Endothelial cell of umbilical vein (primary cell): ENCODE measurements at regions not wholly inside any gene's neighbourhood (a gene's known extent, or its start where the extent isn't known, plus 50 kb on each side); places are given as distances from the start of the nearest gene placed in this dataset.

Source experiments
- BruUV-seq: library from RNA; stranded (reverse); fragments of 400-500 nt; replicated peaks from 2 replicates; lab custom pipeline; 2021; lab: Mats Ljungman, UMichigan
- CTCF ChIA-PET: fragments of 300-600, 350-600 bp; sonication (Branson Sonifier 250); formaldehyde crosslinking; loops from one replicate; lab custom pipeline; 2021; ENCODE audit warnings: antibody characterized with exemption, inconsistent platforms; lab: Charles Lee
- POLR2A ChIA-PET: fragments of 300-600, 350-600 bp; sonication (Branson Sonifier 250); formaldehyde crosslinking; loops from one replicate; lab custom pipeline; 2021; ENCODE audit warnings: antibody characterized with exemption, inconsistent platforms; lab: Charles Lee
- DNase-seq: peaks from one replicate; pipeline ENCODE4 v3.0.0-alpha.2; 2011; ENCODE audit warnings: low read depth, low spot score
- FAIRE-seq: peaks from 2 replicates; lab custom pipeline; 2011; peaks lifted over from hg19 to GRCh38; lab: Jason Lieb, UNC
- H2AFZ ChIP-seq: 2 replicates; pipeline ENCODE4 v1.6.0; 2012; ENCODE audit warnings: low read depth, low read length, control low read depth, inconsistent platforms
- H3K27ac ChIP-seq: 2 replicates; pipeline ENCODE4 v1.5.1; 2011; ENCODE audit warnings: low read depth, mild to moderate bottlenecking, control low read depth, low read length, moderate library complexity; ENCODE audit not compliant: insufficient read depth
- H3K27me3 ChIP-seq, 2 experiments: 2 replicates each; pipeline versions ENCODE4 v1.6.0 to v1.6.1; 2011; ENCODE audit warnings: low read length in 2 of 2, mixed read lengths in 1 of 2; ENCODE audit not compliant: control insufficient read depth in 2 of 2, insufficient read depth in 2 of 2
- H3K36me3 ChIP-seq, 2 experiments: 2 replicates in 1 of 2; 3 replicates in 1 of 2; pipeline ENCODE4 v1.5.1; 2011; ENCODE audit warnings: low read length in 2 of 2, mild to moderate bottlenecking in 1 of 2, moderate library complexity in 1 of 2; ENCODE audit not compliant: control insufficient read depth in 2 of 2, insufficient read depth in 2 of 2; ENCODE audit errors: extremely low read depth in 1 of 2
- H3K4me1 ChIP-seq: 3 replicates; pipeline ENCODE4 v1.5.1; 2011; ENCODE audit warnings: mild to moderate bottlenecking, low read length; ENCODE audit not compliant: control insufficient read depth, insufficient read depth; ENCODE audit errors: extremely low read depth
- H3K4me2 ChIP-seq: 2 replicates; pipeline ENCODE4 v1.6.1; 2011; ENCODE audit warnings: low read length, control low read depth, mixed read lengths; ENCODE audit not compliant: insufficient read depth
- H3K4me3 ChIP-seq, 3 experiments: fragments of 200-600 bp in 1 of 3; sonication (generic), shearing (Covaris generic) in 1 of 3; replicated peaks in 1 of 3; 2 replicates each; pipeline ENCODE4 v1.5.1; 2011 to 2016; ENCODE audit warnings: control low read depth in 3 of 3, low read length in 3 of 3, mild to moderate bottlenecking in 2 of 3, inconsistent platforms in 1 of 3, low read depth in 1 of 3, moderate library complexity in 1 of 3; ENCODE audit not compliant: insufficient read depth in 1 of 3
- H3K79me2 ChIP-seq: 2 replicates; pipeline ENCODE4 v1.6.0; 2012; ENCODE audit warnings: low read length, inconsistent platforms; ENCODE audit not compliant: control insufficient read depth, insufficient read depth
- H3K9ac ChIP-seq: replicated peaks from 2 replicates; pipeline ENCODE3; 2011; ENCODE audit warnings: low read length, control low read depth; ENCODE audit not compliant: insufficient read depth; ENCODE audit errors: extremely low read depth
- H3K9me1 ChIP-seq: replicated peaks from 3 replicates; pipeline ENCODE4 v1.6.0; 2011; ENCODE audit warnings: mild to moderate bottlenecking, low read length; ENCODE audit not compliant: control insufficient read depth, insufficient read depth; ENCODE audit errors: extremely low read depth
- H3K9me3 ChIP-seq: replicated peaks from 2 replicates; pipeline ENCODE4 v1.5.1; 2012; ENCODE audit warnings: low read length, inconsistent platforms; ENCODE audit not compliant: control insufficient read depth, insufficient read depth
- H4K20me1 ChIP-seq: replicated peaks from 2 replicates; pipeline ENCODE3; 2011; ENCODE audit warnings: mild to moderate bottlenecking, low read length; ENCODE audit not compliant: control insufficient read depth, insufficient read depth; ENCODE audit errors: extremely low read depth
- EZH2 ChIP-seq: IDR thresholded peaks from 2 replicates; pipeline ENCODE4 v1.6.1; 2012; ENCODE audit warnings: borderline replicate concordance, low read depth, mild to moderate bottlenecking, moderate library complexity, low read length, inconsistent platforms; ENCODE audit not compliant: severe bottlenecking
- FOS ChIP-seq: IDR thresholded peaks from 2 replicates; pipeline ENCODE4 v1.6.1; 2011; ENCODE audit warnings: mild to moderate bottlenecking, low read length, moderate library complexity, borderline replicate concordance; ENCODE audit not compliant: insufficient read depth
- JUN ChIP-seq: IDR thresholded peaks from 2 replicates; pipeline ENCODE4 v1.6.1; 2011; ENCODE audit warnings: borderline replicate concordance, low read depth; ENCODE audit not compliant: insufficient read length, insufficient read depth
- MYC ChIP-seq: IDR thresholded peaks from one replicate; pipeline ENCODE4 v1.6.1; 2011; ENCODE audit warnings: mild to moderate bottlenecking, low read depth, low read length
- POLR2A ChIP-seq: IDR thresholded peaks from 2 replicates; pipeline ENCODE4 v1.6.1; 2012; ENCODE audit warnings: low read depth, mild to moderate bottlenecking, control low read depth, low read length
- POLR2AphosphoS5 ChIP-seq: IDR thresholded peaks from 2 replicates; pipeline ENCODE4 v1.6.1; 2012; ENCODE audit warnings: low read depth, mild to moderate bottlenecking, control low read depth, low read length, moderate library complexity; ENCODE audit not compliant: insufficient read depth
- dilution Hi-C: fragments of 300-500 bp; cut with MboI; formaldehyde crosslinking; loops from one replicate; pipeline ENCODE4 v1.15.0; 2019; ENCODE audit warnings: low sequenced_read_pairs; ENCODE audit not compliant: extremely low pct_ligation_motif_present
- intact Hi-C: fragments of 100-400 bp; cut with micrococcal nuclease; formaldehyde crosslinking; loops from one replicate; pipeline ENCODE4 v1.10.0; 2022
- TF ChIP-seq, protein P1 (sequence below): IDR thresholded peaks from 2 replicates; pipeline ENCODE4 v1.6.1; 2011; ENCODE audit not compliant: insufficient read depth, insufficient read length

- no peaks in the 10 kb centered on the region for H3K27me3 ChIP-seq
- H3K9me1 ChIP-seq, result no peaks in the 10 kb centered on the region
- H4K20me1 ChIP-seq, result no peaks in the 10 kb centered on the region
- H2AFZ ChIP-seq, result no peak overlapping the region
- no peak overlapping the region for H3K4me2 ChIP-seq
- no peak overlapping the region for H3K27ac ChIP-seq
- intact Hi-C loops, result no loop called here
- peaks cover 2% of the 10 kb centered on the region for H3K4me1 ChIP-seq
- FAIRE-seq (no peak), DNase-seq (no peak)
- H3K9ac ChIP-seq, result no peak overlapping the region
- H3K36me3 ChIP-seq, result no peaks in the 10 kb centered on the region
- ChIA-PET POLR2A (no interaction called here), CTCF (interaction anchor here (1.0 kb wide), 1 partner anchor 140 kb away, joined by 3 read pairs; no protein-coding TSS in a partner anchor)
- no TSS peak for BruUV-seq
- TF ChIP-seq, protein P1, sequence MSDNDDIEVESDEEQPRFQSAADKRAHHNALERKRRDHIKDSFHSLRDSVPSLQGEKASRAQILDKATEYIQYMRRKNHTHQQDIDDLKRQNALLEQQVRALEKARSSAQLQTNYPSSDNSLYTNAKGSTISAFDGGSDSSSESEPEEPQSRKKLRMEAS, result no peak
- TF ChIP-seq EZH2 (no peak), MYC (no peak)
- H3K9me3 ChIP-seq, result no peaks in the 10 kb centered on the region
- dilution Hi-C loops, result no loop called here
- H3K79me2 ChIP-seq, result no peaks in the 10 kb centered on the region
- no peak overlapping the region for H3K4me3 ChIP-seq
Observed at GRCh38 chr3:159112724-159113123, 310.9 kb downstream of the MFSD1 start.

- CTCF ChIA-PET, result interaction anchor here (1.0 kb wide), 1 partner anchor 139 kb away, joined by 3 read pairs; no protein-coding TSS in a partner anchor
Observed at GRCh38 chr3:159113221-159113875, 311.5 kb downstream of the MFSD1 start.

More at GRCh38 chr3:159113221-159113875, 311.5 kb downstream of the MFSD1 start:
- DNase-seq (no peak), FAIRE-seq (no peak)
- Histone ChIP-seq H4K20me1 (no peaks in the 10 kb centered on the region), H3K79me2 (no peaks in the 10 kb centered on the region), H3K9ac (no peak overlapping the region), H3K4me3 (no peak overlapping the region), H3K4me1 (peaks cover 2% of the 10 kb centered on the region), H3K27ac (no peak overlapping the region), H3K27me3 (no peaks in the 10 kb centered on the region), H3K36me3 (no peaks in the 10 kb centered on the region), H3K9me3 (no peaks in the 10 kb centered on the region), H3K4me2 (no peak overlapping the region), H3K9me1 (no peaks in the 10 kb centered on the region), H2AFZ (no peak overlapping the region)
- no peak for TF ChIP-seq POLR2AphosphoS5
- no peak for TF ChIP-seq FOS
- no peak for TF ChIP-seq POLR2A
- no peak for TF ChIP-seq JUN
- TF ChIP-seq MYC, result no peak
- POLR2A ChIA-PET, result no interaction called here
- dilution Hi-C loops (no loop called here), intact Hi-C loops (no loop called here)
- BruUV-seq, result no TSS peak
